ENCODE measurements at regions not wholly inside any gene's neighbourhood (a gene's known extent, or its start where the extent isn't known, plus 50 kb on each side); places are given as distances from the start of the nearest gene placed in this dataset.

- TF ChIP-seq CTCF (IDR thresholded peaks at IDR 0.05) = no peak
- TF ChIP-seq EP300 (IDR thresholded peaks at IDR 0.05; ENCODE audit: low read depth) = no peak
These were observed 203.6 kb downstream of the SPATA31D1 start for GRCh38 chr9:82192211-82192610.

Data from transverse colon (tissue), 3 donors.